HepG2 (cell line): ENCODE measurements at regions not wholly inside any gene's neighbourhood (a gene's known extent, or its start where the extent isn't known, plus 50 kb on each side); places are given as distances from the start of the nearest gene placed in this dataset.

Experiments
- ATAC-seq: fragments of 200-7000 bp; cut with Tn5 transposase; 3 replicates; pipeline ENCODE4 v1.9.1; 2020; ENCODE audit warnings: mild to moderate bottlenecking, moderate library complexity
- BruUV-seq: library from RNA; stranded (reverse); fragments of 400-500 nt; replicated peaks from 2 replicates; lab custom pipeline; 2021; lab: Mats Ljungman, UMichigan
- CTCF ChIA-PET: fragments of 300-600 bp; formaldehyde crosslinking; extraction: SDS; loops from one replicate; lab custom pipeline; 2021; ENCODE audit warnings: low total read pairs, inconsistent platforms, low intra/inter-chr PET ratio; lab: Yijun Ruan, JAX
- POLR2A ChIA-PET: fragments of 350-600 bp; sonication (Branson Sonifier 250); formaldehyde crosslinking; loops from one replicate; lab custom pipeline; 2020; ENCODE audit warnings: antibody characterized with exemption, inconsistent platforms; lab: Yijun Ruan, JAX
- DNase-seq: peaks from one replicate; pipeline ENCODE4 v3.0.0-alpha.2; 2015; ENCODE audit warnings: low spot score
- FAIRE-seq: peaks from 3 replicates; lab custom pipeline; 2011; peaks lifted over from hg19 to GRCh38; lab: Jason Lieb, UNC
- H2AFZ ChIP-seq: one replicate; pipeline ENCODE4 v1.6.1; 2011; ENCODE audit warnings: low read length, inconsistent platforms
- H3K27ac ChIP-seq: fragments of 300-600 bp; 3 replicates; pipeline ENCODE4 v1.8.0; 2011; ENCODE audit warnings: mixed run types, mild to moderate bottlenecking, mixed read lengths, low read length, inconsistent platforms; ENCODE audit not compliant: insufficient read depth; ENCODE audit errors: extremely low read length
- H3K27me3 ChIP-seq, 2 experiments: fragments of 200-600 bp in 1 of 2; 2 replicates in 1 of 2; 3 replicates in 1 of 2; pipeline versions ENCODE4 v1.6.0 to v1.8.0; 2011; ENCODE audit warnings: low read length in 2 of 2, mild to moderate bottlenecking in 2 of 2, moderate library complexity in 2 of 2, inconsistent platforms in 1 of 2; ENCODE audit not compliant: insufficient read depth in 2 of 2, control insufficient read depth in 1 of 2
- H3K36me3 ChIP-seq, 2 experiments: fragments of 200-600 bp in 1 of 2; replicated peaks in 1 of 2; 2 replicates in 1 of 2; 3 replicates in 1 of 2; pipeline versions ENCODE4 v1.5.1 to v1.8.0; 2011; ENCODE audit warnings: low read length in 2 of 2, inconsistent platforms in 1 of 2; ENCODE audit not compliant: insufficient read depth in 2 of 2, control insufficient read depth in 1 of 2
- H3K4me1 ChIP-seq: 2 replicates; pipeline ENCODE4 v1.5.1; 2012; ENCODE audit warnings: low read length, inconsistent platforms; ENCODE audit not compliant: insufficient read depth
- H3K4me2 ChIP-seq: 2 replicates; pipeline ENCODE4 v1.6.0; 2011; ENCODE audit warnings: low read depth, low read length, inconsistent platforms
- H3K4me3 ChIP-seq, 3 experiments: fragments of 200-600 bp in 1 of 3; sonication (generic), shearing (Covaris generic) in 1 of 3; replicated peaks in 1 of 3; 2 replicates each; pipeline ENCODE4 v1.5.1; 2011 to 2016; ENCODE audit warnings: low read length in 3 of 3, inconsistent platforms in 2 of 3, low read depth in 2 of 3, mild to moderate bottlenecking in 2 of 3, control low read depth in 1 of 3, mixed read lengths in 1 of 3; ENCODE audit not compliant: insufficient read depth in 1 of 3
- H3K79me2 ChIP-seq: one replicate; pipeline ENCODE4 v1.6.1; 2011; ENCODE audit warnings: low read length, inconsistent platforms; ENCODE audit not compliant: insufficient read depth
- H3K9ac ChIP-seq: 2 replicates; pipeline ENCODE4 v1.6.0; 2011; ENCODE audit warnings: mild to moderate bottlenecking, low read depth, low read length, inconsistent platforms; ENCODE audit not compliant: insufficient read depth
- H3K9me3 ChIP-seq: 2 replicates; pipeline ENCODE4 v1.5.1; 2012; ENCODE audit warnings: mild to moderate bottlenecking, low read length
- H4K20me1 ChIP-seq: 2 replicates; pipeline ENCODE4 v1.6.0; 2011; ENCODE audit warnings: inconsistent platforms, mild to moderate bottlenecking, low read length, moderate library complexity; ENCODE audit not compliant: insufficient read depth
- BCL6 ChIP-seq: IDR thresholded peaks from 2 replicates; pipeline ENCODE4 v1.6.1; 2016; ENCODE audit warnings: missing genetic modification reagents, missing compliant biosample characterization
- HCFC1 ChIP-seq: fragments of 150-350 bp; IDR thresholded peaks from 2 replicates; pipeline ENCODE4 v1.6.1; 2014; ENCODE audit warnings: low read depth, low read length
- HHEX ChIP-seq: IDR thresholded peaks from 2 replicates; pipeline ENCODE4 v1.6.1; 2016; ENCODE audit warnings: control low read depth
- NBN ChIP-seq: fragments of 450-650 bp; conservative IDR thresholded peaks from 2 replicates; pipeline ENCODE4 v1.6.1; 2017
- PAX8 ChIP-seq: sonication (generic); formaldehyde crosslinking; IDR thresholded peaks from 2 replicates; pipeline ENCODE4 v1.8.0; 2022; ENCODE audit warnings: mild to moderate bottlenecking, missing genetic modification reagents, borderline replicate concordance
- REL ChIP-seq: sonication (generic); formaldehyde crosslinking; conservative IDR thresholded peaks from 2 replicates; pipeline ENCODE4 v1.8.0; 2022; ENCODE audit warnings: mild to moderate bottlenecking, missing genetic modification reagents, moderate library complexity
- RXRA ChIP-seq: sonication (generic); formaldehyde crosslinking; IDR thresholded peaks from 2 replicates; pipeline ENCODE4 v1.5.1; 2020; ENCODE audit warnings: missing genetic modification reagents
- SIN3A ChIP-seq: IDR thresholded peaks from 2 replicates; pipeline ENCODE4 v1.6.1; 2011; ENCODE audit warnings: low read depth, mild to moderate bottlenecking, control low read depth, low read length, borderline replicate concordance
- SMAD9 ChIP-seq: sonication (generic); formaldehyde crosslinking; IDR thresholded peaks from 2 replicates; pipeline ENCODE4 v1.5.1; 2020; ENCODE audit warnings: mild to moderate bottlenecking, missing genetic modification reagents
- SRSF1 ChIP-seq: fragments of 200-400 bp; formaldehyde crosslinking; optimal IDR thresholded peaks from 2 replicates; pipeline ENCODE3; 2017; ENCODE audit warnings: mild to moderate bottlenecking, low read depth, low read length, moderate library complexity
- SSRP1 ChIP-seq: IDR thresholded peaks from 2 replicates; pipeline ENCODE4 v1.6.1; 2016; ENCODE audit warnings: control low read depth
- ZFP90 ChIP-seq: sonication (generic); formaldehyde crosslinking; IDR thresholded peaks from 2 replicates; pipeline ENCODE4 v1.8.0; 2022; ENCODE audit warnings: missing genetic modification reagents, mild to moderate bottlenecking, inconsistent platforms, borderline replicate concordance
- ZNF17 ChIP-seq: sonication (generic); formaldehyde crosslinking; IDR thresholded peaks from 2 replicates; pipeline ENCODE4 v1.5.0; 2020; ENCODE audit warnings: mild to moderate bottlenecking, missing genetic modification reagents
- ZNF746 ChIP-seq: sonication (generic); formaldehyde crosslinking; IDR thresholded peaks from 2 replicates; pipeline ENCODE4 v1.8.0; 2022; ENCODE audit warnings: mild to moderate bottlenecking, missing genetic modification reagents
- WGBS: methylation state at CpG from one replicate; pipeline ENCODE4 v1.1.6; 2017; ENCODE audit warnings: low lambda C conversion rate; 5-methylcytosine and 5-hydroxymethylcytosine counted together
- in situ Hi-C: cut with HindIII; loops from 2 replicates; pipeline ENCODE4 v1.10.0; 2017; ENCODE audit warnings: low pct_unique_long_range_greater_than_20kb; ENCODE audit not compliant: extremely low pct_ligation_motif_present
- intact Hi-C: fragments of 100-400 bp; cut with micrococcal nuclease; formaldehyde crosslinking; loops from one replicate; pipeline ENCODE4 v1.10.0; 2022; ENCODE audit not compliant: unreplicated experiment
- TF ChIP-seq, protein P1 (sequence below), 2 experiments: sonication (generic) in 1 of 2; formaldehyde crosslinking in 1 of 2; IDR thresholded peaks; 2 replicates each; pipeline versions ENCODE4 v1.4.0 to v1.6.1; 2018 to 2020; ENCODE audit warnings: missing genetic modification reagents in 2 of 2, borderline replicate concordance in 1 of 2, low read depth in 1 of 2, mild to moderate bottlenecking in 1 of 2, missing biosample characterization in 1 of 2
- TF ChIP-seq, protein P2 (sequence below): sonication (generic); formaldehyde crosslinking; IDR thresholded peaks from 2 replicates; pipeline ENCODE4 v1.5.1; 2020; ENCODE audit warnings: mild to moderate bottlenecking, missing genetic modification reagents, borderline replicate concordance
- TF ChIP-seq, protein P3 (sequence below): sonication (generic); formaldehyde crosslinking; IDR thresholded peaks from 2 replicates; pipeline ENCODE4 v1.4.0; 2020; ENCODE audit warnings: mild to moderate bottlenecking, missing genetic modification reagents

DNA sequence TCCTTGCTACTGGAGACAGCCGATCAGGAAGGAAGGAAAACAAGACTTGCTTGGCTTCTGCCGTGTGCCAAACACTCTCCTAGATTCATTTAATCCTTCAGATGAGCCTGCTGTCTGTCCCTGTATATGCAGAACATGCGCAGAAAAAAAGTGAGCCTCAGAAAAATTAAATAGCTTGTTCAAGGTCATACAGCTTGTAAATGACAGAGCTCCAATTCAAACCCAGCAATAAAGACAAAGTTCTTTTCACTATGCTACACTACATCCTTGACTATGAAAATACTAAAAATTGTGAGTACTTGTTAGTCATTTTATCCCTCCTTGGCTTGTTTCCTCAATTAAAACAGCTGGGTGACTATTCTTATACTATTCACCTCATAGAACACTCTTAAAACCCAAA lies 121.4 kb downstream of the KCNRG start:
- Histone ChIP-seq H4K20me1 (no peaks in the 10 kb centered on the region), H3K9ac (no peak overlapping the region), H3K27me3 (peaks cover 0 to 4% of the 10 kb centered on the region in 2 experiments; a peak in 3 of 5 replicates), H3K36me3 (no peaks in the 10 kb centered on the region), H2AFZ (no peak overlapping the region), H3K4me1 (0 out of 2 replicates have a peak, but pooled peaks cover 7% of the 10 kb centered on the region), H3K27ac (no peak overlapping the region), H3K4me2 (no peak overlapping the region), H3K4me3 (no peak overlapping the region), H3K9me3 (no peaks in the 10 kb centered on the region), H3K79me2 (no peaks in the 10 kb centered on the region)
- FAIRE-seq (no peak), ATAC-seq (no peak), DNase-seq (no peak)
- whole genome bisulfite sequencing: 65% methylated on average over 3 of the region's 3 CpGs
- POLR2A ChIA-PET: interaction anchor here (1.1 kb wide), 1 partner anchor 10 kb away, joined by 3 read pairs; no protein-coding TSS in a partner anchor
- intact Hi-C loops (no loop called here), in situ Hi-C loops (no loop called here)
- TF ChIP-seq, protein P1, sequence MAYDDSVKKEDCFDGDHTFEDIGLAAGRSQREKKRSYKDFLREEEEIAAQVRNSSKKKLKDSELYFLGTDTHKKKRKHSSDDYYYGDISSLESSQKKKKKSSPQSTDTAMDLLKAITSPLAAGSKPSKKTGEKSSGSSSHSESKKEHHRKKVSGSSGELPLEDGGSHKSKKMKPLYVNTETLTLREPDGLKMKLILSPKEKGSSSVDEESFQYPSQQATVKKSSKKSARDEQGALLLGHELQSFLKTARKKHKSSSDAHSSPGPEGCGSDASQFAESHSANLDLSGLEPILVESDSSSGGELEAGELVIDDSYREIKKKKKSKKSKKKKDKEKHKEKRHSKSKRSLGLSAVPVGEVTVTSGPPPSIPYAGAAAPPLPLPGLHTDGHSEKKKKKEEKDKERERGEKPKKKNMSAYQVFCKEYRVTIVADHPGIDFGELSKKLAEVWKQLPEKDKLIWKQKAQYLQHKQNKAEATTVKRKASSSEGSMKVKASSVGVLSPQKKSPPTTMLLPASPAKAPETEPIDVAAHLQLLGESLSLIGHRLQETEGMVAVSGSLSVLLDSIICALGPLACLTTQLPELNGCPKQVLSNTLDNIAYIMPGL (CRISPR knock-in tag; IDR thresholded peaks at IDR 0.05; ENCODE audit: borderline replicate concordance in 1 of 2, low read depth in 1 of 2): no peak
- TF ChIP-seq ZNF17 (CRISPR knock-in tag) (no peak), HHEX (no peak), SRSF1 (no peak), ZFP90 (CRISPR knock-in tag) (no peak), ZNF746 (CRISPR knock-in tag) (no peak), SIN3A (no peak), REL (no peak), NBN (no peak), PAX8 (no peak), BCL6 (no peak), SMAD9 (CRISPR knock-in tag) (no peak), RXRA (no peak), SSRP1 (CRISPR knock-in tag) (no peak), HCFC1 (no peak)
- TF ChIP-seq, protein P2, sequence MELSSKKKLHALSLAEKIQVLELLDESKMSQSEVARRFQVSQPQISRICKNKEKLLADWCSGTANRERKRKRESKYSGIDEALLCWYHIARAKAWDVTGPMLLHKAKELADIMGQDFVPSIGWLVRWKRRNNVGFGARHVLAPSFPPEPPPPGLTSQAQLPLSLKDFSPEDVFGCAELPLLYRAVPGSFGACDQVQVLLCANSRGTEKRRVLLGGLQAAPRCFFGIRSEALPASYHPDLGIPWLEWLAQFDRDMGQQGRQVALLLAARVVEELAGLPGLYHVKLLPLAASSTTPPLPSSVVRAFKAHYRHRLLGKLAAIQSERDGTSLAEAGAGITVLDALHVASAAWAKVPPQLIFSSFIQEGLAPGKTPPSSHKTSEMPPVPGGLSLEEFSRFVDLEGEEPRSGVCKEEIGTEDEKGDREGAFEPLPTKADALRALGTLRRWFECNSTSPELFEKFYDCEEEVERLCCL (CRISPR knock-in tag): no peak
- TF ChIP-seq, protein P3, sequence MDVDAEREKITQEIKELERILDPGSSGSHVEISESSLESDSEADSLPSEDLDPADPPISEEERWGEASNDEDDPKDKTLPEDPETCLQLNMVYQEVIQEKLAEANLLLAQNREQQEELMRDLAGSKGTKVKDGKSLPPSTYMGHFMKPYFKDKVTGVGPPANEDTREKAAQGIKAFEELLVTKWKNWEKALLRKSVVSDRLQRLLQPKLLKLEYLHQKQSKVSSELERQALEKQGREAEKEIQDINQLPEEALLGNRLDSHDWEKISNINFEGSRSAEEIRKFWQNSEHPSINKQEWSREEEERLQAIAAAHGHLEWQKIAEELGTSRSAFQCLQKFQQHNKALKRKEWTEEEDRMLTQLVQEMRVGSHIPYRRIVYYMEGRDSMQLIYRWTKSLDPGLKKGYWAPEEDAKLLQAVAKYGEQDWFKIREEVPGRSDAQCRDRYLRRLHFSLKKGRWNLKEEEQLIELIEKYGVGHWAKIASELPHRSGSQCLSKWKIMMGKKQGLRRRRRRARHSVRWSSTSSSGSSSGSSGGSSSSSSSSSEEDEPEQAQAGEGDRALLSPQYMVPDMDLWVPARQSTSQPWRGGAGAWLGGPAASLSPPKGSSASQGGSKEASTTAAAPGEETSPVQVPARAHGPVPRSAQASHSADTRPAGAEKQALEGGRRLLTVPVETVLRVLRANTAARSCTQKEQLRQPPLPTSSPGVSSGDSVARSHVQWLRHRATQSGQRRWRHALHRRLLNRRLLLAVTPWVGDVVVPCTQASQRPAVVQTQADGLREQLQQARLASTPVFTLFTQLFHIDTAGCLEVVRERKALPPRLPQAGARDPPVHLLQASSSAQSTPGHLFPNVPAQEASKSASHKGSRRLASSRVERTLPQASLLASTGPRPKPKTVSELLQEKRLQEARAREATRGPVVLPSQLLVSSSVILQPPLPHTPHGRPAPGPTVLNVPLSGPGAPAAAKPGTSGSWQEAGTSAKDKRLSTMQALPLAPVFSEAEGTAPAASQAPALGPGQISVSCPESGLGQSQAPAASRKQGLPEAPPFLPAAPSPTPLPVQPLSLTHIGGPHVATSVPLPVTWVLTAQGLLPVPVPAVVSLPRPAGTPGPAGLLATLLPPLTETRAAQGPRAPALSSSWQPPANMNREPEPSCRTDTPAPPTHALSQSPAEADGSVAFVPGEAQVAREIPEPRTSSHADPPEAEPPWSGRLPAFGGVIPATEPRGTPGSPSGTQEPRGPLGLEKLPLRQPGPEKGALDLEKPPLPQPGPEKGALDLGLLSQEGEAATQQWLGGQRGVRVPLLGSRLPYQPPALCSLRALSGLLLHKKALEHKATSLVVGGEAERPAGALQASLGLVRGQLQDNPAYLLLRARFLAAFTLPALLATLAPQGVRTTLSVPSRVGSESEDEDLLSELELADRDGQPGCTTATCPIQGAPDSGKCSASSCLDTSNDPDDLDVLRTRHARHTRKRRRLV (CRISPR knock-in tag): no peak
- CTCF ChIA-PET: no interaction called here
- no TSS peak for BruUV-seq
